NCI-H2171 treated with DMSO at 0.1 percent for 48 hours (cell line): ENCODE measurements at regions not wholly inside any gene's neighbourhood (a gene's known extent, or its start where the extent isn't known, plus 50 kb on each side); places are given as distances from the start of the nearest gene placed in this dataset.

Experiments used
- DNase-seq: peaks from one replicate; lab custom pipeline; 2025; lab: John Stamatoyannopoulos, UW

DNA sequence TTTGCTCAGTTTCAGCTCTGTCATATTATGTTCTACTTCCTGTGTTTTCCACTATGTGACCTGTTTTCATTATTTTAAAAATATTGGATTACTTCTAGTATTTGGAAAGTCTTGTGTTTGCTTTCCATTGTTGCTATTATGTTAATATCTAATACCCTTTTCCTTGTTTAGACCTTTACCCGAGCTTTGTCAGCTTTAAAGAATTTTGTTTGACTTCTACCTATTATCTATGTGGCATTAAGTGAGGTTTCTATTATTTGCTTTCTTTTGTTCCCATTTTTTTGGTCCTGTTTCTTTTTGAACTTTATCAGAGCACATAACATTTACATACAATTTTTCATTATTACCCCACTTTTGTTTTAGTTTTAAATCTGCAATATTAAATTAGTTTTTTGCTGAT, 202.7 kb downstream of the MANEA start:
- no peak for DNase-seq

DNA sequence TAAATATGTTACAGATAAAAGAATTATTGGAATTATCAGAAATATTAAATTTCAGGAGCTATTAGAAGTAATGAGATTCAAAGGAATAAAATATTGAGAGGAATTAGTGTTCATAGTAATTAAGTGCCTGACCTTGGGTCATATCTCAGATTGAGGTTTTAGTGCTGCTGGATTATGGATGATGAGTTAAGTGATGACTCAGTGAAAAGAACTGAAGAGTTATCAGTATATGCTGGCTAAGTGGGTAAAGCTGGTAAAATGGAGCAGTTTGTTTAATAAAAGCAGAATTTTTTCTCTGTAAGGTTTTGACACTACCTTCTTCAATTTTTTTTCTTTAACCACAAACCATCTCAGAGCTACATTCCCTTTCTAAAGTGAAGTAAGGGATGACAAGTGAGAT, 206.7 kb downstream of the MANEA start:
- no peak for DNase-seq

DNA sequence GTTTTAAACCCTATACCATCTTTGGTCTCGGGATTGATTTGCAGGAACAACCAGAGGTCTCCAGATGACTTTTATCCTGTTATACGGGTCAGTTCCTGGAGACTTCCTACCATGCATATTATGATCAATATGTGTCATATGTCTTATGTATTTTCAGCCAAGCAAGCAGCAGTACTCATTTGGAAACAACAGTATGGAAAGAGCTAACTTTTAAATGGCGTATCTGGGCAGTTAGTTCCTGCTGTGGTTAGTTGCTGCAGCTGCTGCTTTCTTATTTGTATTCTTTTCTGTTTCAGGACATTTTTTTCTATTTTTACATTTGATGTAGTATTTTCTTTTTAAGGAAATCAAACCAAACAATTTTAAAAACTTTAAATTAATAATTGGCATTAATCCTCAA, 207.5 kb downstream of the MANEA start:
- no peak for DNase-seq

DNA sequence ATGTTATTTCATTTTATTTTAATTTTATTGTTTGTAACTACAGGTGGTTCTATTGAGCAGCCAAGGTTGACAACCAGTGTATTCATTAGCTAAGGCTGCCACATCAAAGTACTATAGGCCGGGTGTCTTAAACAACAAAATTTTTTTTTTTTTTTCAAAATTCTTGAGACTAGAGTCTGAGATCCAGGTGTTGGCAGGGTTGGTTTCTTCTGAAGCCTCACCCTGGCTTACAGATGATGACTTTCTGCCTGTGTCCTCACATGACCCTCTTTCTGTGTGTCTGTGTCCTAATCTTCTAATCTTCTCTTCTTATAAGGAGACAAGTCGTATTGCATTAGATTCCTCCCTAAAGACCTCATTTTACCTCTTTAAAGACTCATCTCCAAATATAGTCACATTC, 208.4 kb downstream of the MANEA start:
- DNase-seq = no peak

DNA sequence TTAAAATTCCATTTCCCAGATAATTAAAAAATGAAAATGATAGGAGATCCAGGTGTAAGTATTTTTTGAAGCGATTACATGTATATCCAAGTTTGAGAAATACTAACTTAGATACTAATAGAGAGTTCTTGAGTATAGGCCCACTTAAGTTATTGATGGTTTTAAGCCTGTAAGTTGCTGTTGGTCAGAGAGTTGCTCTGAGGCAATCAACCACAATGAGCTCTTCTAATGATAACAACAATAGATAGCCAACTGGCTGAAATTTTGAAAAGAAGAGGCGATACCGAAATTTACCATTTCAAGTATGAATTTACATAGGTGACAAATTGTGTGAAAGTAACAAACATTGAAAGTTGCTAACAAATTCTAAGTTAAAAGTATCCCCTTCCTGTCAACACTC, 209.5 kb downstream of the MANEA start:
- DNase-seq = no peak

DNA sequence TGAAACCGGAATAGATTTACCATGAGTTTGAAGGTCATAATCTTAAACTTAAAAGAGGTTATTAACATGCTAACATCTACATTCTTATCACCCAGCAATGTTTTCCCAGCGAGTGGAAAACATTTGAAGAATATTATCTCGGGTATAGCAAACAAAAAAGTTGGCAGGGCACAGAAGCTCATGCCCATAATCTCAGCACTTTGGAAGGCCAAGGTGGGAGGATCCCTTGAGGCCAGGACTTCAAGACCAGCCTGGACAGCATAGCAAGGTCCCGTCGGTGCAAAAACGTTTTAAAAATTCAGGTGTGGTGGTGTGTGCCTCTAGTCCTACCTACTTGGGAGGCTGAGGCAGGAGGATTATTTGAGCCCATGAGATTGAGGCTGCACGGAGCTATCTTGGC, 213.5 kb downstream of the MANEA start:
- DNase-seq = no peak

DNA sequence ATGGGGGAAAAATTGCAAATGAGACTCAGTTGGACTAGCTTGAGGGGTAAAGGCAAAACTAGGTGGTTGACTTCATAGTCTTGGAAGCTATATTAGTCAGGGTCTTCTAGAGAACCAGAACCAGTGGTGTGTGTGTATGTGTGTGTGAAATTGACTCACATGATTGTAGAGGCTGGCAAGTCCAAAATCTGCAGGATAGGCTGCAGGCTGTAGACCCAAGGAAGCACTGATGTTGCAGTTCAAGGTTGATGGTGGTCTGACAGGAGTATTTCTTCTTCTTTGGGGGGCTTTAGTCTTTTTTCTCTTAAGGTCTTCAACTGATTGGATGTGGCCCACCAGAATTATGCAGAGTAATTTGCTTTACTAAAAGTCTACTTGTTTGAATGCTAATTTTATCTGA, 217.4 kb downstream of the MANEA start:
- DNase-seq = no peak

DNA sequence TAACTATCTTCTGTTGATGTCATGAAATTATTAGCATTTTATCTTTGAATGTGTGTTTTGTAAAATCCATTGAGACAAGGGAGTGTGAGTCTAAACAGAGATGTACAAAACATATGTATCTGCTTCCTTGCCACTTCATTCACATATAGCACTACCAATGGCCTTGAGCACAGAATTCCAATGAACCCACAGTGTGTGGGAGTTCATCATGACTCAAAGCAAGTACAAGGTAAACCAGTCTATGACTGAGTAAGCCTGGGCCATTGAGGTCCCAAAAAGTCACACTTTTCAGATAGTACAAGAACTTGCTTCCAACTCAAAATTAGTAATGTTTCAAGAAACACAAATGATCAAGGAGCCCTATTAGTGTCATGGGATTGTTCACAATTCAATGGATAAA, 218.6 kb downstream of the MANEA start:
- no peak for DNase-seq

DNA sequence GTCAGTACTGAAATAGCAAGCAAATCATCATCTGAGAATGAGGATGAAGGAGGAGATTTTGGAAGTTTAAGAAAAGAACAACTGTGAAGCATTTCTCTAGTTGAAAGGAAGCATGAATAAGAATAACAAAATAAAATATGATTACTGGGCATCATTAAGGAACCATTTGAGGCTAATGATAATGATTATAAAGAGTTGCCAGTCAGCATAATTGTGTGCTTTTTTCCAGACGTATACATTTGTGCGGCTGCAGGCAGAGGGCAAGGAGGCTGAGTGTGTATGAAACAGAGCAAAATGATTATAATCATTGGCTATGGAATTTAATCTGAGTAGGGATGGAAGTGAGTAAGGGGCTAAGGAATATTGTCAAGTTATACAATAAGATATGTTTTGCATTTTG, 218.7 kb upstream of the FUT9 start:
- DNase-seq = no peak

DNA sequence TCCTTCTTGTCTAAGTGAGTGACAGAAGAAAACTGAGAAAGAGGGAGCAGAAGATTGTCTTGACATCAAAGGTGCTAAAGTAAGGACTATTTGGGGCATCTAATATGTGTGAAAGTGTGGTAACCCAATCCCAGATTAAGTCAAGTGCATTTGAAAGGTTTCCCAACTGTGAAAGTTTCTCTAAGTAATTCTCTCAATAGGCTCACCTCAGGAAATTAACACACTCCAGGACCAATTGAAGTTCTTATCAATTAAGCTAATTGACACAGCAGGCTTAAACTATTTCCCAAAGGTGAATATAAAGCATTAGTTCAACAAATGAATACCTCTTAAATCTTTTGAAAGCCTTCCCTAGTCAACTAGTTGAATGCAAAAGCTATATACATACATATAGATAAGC, 212.8 kb upstream of the FUT9 start:
- DNase-seq = no peak

DNA sequence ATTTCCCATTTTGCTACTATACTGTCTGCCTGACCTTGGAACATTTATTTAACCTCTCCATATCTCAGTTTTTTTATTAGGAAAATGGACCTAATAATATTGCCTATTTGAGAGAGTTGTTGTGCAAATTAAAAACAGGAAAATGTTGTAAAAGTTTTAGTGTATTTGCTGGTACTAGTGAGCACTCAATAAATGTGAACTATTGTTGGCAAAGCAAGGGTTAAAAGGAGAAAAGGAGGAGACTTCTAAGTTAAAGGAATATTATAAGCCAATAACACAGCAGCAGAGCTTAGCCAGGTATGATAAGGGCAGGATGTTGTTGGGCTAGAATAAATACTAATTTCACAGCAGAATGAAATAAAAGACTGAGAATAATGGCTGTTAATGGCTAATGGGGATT, 211.9 kb upstream of the FUT9 start:
- no peak for DNase-seq

DNA sequence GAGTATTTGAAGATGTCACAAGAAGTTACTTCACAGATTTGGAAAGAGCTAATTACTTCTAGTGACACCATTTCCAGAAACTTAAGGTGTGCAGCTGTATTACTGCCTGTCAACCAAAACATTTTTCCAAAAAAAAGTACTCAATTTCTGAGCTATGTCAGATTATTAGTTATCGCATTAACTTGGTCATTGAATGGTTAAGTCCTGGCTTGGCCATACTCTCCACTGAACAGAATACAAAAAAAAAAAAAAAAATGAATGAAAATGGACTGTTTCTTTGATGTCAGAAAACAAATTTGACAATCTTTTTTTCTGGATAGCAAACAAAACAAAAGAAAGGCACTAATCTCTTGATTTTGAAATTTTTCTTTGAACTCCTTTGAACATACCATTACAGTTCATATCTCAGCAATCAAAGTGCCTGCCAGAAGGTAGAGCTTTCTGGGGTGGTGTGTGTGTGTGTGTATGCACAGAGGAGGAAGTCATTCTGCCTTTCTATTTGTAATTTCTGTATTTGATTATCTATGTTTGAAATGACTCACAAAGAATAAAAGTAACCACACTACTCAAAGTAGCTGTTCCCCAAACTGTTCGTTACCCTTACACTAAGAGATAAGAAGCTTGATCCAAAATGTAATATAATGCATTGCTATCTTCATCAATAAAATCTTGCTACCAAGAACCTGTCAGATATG, 210.8 kb upstream of the FUT9 start:
- no peak for DNase-seq

DNA sequence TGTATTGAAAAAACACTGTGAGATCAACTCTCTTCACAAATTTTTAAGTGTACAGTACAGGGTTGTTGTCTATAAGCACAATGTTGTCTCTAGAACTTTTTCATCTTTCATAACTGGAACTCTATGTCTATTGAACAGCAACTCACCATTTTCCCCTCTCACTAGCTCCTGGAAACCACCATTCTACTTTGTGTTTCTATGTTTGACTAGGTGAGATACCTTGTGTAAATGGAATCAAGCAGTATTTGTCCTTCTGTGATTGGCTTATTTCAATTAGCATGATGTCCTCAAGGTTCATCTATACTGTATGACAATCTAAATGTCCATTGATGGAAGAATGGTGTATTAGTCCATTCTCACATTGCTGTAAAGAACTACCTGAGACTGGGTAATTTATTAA, 210.1 kb upstream of the FUT9 start:
- no peak for DNase-seq

DNA sequence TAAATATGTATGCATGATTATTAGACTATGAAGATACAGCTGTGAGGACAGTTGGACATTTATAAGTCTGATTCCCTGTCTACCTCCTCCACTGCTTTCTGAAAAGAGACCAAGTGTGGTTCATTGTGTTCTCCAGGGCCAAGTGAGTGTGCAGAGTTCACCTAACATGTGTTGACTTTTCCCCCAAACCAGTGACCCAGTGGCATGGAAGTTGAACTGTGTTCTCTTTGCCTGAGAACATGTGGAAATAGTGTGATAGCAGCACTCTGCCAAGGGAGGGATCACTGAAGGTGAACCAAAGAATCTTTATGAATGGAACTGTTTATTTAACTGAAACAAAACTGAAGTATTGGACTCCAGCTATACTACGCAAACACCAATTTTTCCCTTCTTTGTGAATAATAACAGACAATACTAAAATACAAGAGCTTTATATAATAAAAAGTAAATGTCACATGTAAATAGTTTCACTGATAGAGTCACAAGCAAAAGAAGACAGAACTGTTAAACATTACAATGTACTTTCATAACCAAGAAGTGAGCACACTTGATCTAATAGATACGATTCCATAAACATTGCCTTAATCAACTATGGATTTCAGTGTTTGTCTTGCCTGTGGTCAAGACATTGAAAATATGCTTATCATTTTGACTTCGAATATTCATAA, 200.3 kb upstream of the FUT9 start:
- DNase-seq = no peak

DNA sequence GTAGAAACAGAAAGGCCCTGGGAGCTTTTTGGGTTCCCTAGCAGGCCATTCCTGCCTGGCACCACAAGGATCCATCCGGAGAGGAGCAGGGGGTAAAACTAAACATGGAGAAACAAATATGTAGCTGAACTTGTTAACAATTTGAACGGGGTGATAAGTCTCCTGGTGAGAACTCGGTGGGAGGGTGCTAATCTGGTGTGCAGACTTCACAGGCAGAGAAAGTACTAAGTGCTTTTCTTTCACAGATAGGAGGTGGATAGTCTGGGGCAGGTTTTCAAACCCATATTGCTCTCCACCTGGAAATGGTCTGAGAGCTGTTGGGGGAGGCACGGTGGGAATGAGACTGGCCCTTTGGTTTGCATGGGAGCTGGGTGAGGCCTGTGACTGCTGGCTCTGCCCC, 196.3 kb upstream of the FUT9 start:
- DNase-seq = no peak

DNA sequence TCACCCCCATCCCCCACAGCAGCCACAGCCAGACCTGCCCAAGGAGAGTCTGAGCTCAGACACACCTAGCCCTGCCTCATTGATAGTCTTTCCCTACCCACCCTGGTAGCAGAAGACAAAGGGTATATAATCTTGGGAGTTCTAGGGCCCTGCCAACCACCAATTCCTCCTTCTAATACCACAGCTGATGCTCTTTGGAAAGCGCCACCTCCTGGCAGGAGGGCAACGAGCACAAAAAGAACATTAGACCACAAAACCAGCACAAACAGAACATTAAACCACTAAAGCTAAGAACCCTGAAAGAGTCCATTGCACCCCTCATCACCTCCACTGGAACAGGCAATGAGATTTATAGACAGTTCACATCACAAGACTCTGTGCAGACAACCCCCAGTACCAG, 195.8 kb upstream of the FUT9 start:
- DNase-seq = no peak

DNA sequence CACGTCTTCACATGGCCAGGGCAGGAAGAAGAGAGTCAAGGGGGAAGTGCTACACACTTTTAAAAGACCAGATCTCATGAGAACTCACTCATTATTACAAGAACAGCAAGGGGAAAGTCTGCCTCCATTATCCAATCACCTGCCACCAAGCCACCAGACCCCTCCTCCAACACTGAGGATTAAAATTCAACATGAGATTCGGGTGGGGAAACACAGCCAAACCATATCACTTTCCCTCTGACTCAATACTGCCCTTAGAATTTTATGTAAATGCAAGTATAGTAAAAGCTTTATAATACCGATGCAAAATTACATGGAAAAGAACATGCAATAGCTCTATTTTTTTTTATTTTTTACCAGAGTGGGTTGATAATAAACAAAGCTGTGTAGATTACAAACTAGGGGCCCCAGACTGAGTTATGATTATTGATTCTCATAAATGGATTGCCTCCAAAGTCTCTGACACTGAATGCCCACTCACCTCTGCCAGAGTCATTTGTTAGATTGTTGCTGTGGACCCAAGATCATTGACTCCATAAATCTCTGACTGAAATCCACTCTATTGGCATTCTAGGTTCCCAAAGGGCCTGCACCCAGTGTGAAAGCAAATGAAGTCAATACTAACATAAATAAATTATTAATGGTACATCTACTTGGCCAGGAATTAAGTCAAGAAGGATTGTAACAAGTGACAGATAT, 184.8 kb upstream of the FUT9 start:
- no peak for DNase-seq

DNA sequence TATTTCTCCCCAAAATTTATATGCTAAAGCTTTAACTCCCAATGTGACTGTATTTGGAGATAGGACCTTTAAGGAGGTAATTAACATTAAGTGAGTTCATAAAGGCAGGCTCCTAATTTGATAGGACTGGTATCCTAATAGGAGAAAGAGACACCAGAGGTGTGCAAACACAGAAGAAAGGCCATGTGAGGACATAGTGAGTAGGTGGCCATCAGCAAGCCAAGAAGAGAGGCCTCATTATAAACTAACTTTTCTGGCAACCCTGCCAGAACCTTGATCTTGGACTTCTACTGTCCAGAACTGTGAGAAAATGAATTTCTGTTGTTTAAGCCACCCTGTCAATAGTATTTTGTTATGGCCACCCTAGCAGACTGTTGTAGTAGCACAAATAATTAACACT, 177.9 kb upstream of the FUT9 start:
- no peak for DNase-seq

DNA sequence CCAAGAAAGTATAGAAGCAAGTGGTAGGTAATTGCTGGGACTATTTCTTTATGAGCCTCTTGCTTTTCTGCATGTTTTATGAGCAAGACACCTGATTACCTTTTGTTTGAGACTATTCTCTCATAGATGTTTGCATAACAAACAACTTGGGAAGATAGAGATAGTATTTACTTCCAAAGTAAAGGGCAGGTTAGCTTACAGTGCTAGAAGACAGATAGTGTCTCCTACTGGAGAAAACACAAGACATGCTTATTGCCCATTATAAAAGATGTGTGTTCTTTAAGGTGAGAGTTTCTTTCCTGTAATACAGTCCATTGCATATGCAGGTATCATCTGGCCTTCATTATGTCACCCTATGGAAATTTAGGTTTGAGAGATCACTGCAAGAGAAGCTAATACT, 174.2 kb upstream of the FUT9 start:
- DNase-seq = no peak

DNA sequence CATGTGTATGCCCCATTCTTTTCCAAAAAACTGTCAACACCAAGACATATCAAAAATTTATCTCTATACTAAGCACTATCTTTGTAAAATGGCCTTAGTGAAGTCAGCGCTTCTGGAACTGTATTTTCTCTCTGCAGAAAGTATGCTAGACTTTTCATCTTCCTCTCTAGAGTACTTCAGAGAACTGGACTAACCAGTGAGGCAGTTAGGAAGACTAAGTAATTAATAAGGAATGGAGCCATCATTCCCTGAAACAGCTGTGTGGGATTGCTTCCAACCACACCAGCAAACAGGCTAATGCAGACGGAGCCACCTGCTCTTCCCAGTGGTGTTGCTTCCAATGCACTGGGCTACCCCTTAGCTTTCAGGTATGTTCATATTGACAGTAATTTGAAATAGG, 169.1 kb upstream of the FUT9 start:
- peak; percentile 64 for DNase-seq

DNA sequence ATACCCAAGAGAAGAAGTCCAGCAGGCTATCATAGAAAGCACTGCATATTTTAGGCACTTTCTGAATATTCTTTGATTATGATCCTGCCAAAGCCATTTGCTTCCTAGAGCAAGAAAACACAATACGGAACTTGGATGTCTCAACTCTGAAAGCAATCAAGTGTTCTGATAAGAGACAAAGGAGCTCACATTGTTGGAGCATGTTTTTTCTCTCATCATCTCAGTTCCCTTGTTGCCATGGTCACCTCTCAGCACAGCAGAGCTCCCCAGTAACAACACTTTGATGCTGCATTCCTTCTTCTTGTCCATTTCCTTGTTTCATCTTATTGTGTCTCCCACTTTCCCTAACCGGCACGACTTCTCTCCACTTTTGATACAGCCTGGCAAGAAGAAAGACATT, 168.7 kb upstream of the FUT9 start:
- DNase-seq = no peak

DNA sequence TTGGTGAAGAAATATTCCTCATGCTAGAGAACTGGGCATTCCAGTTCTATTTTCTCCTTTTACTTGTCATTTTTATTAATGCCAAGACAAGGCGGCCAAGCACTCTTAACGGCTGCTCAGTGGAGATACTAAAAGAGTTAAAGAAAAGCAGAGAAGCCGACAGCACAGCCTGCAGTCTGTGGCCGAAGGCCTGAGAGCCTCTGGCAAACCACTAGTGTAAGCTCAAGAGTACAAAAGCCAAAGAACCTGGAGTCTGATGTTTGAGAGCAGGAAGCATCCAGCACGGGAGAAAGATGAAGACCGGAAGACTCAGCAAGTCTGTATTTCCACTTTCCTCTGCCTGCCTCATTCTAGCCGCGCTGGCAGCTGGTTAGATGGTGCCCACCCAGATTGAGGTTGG, 167.1 kb upstream of the FUT9 start:
- no peak for DNase-seq

DNA sequence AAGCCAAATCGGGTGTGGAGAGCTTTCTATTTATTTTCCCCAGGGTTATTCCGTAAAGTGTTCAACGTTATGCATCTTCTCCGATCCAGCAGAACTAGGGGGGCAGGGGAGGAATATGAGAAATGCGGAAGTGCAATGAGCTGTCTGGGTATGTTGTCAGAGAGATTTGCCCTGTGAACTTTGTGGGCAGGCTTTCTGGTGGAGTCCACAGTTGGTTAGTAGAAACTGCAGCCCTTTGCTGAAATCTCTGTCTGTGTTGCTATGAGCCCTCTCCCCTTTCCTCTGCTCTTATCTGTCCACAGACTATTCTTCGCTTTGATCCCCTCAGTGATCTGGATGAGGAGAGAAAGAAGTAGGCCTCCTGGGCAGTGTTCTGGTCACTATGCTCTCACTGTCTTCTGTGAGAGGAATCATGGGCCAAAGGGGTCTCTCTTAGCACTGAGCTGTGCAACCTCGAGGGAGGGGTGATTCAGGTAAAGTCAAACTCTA, 158.9 kb upstream of the FUT9 start:
- DNase-seq = no peak
